IMR-90 (cell line): ENCODE measurements at regions not wholly inside any gene's neighbourhood (a gene's known extent, or its start where the extent isn't known, plus 50 kb on each side); places are given as distances from the start of the nearest gene placed in this dataset.

Experiments used
- ATAC-seq: fragments of 200-7000 bp; cut with Tn5 transposase; 2 replicates; pipeline ENCODE4 v1.9.1; 2020; ENCODE audit warnings: low read depth, mild to moderate bottlenecking, moderate library complexity
- BruUV-seq: library from RNA; stranded (reverse); fragments of 400-500 nt; replicated peaks from 2 replicates; lab custom pipeline; 2021; lab: Mats Ljungman, UMichigan
- CTCF ChIA-PET: fragments of 300-600 bp; formaldehyde crosslinking; extraction: SDS; loops from one replicate; lab custom pipeline; 2021; ENCODE audit warnings: antibody characterized with exemption; lab: Yijun Ruan, JAX
- POLR2A ChIA-PET: fragments of 300-600 bp; sonication (Branson Sonifier 250); formaldehyde crosslinking; loops from one replicate; lab custom pipeline; 2022; ENCODE audit warnings: antibody characterized with exemption; ENCODE audit not compliant: unreplicated experiment; lab: Charles Lee
- DNase-seq: peaks from one replicate; pipeline ENCODE4 v3.0.0; 2013
- H2AFZ ChIP-seq: replicated peaks from 2 replicates; pipeline ENCODE3; 2013; ENCODE audit warnings: low read length, mild to moderate bottlenecking; ENCODE audit not compliant: poor library complexity
- H2AK5ac ChIP-seq: 2 replicates; pipeline ENCODE4 v1.6.1; 2013; ENCODE audit warnings: low read depth, low read length, inconsistent platforms
- H2AK9ac ChIP-seq: replicated peaks from 2 replicates; pipeline ENCODE3; 2013; ENCODE audit warnings: mild to moderate bottlenecking, low read depth, low read length, moderate library complexity; ENCODE audit not compliant: poor library complexity
- H2BK120ac ChIP-seq: 2 replicates; pipeline ENCODE4 v1.6.1; 2013; ENCODE audit warnings: low read depth, low read length, inconsistent platforms
- H2BK15ac ChIP-seq: 3 replicates; pipeline ENCODE4 v1.6.1; 2013; ENCODE audit warnings: low read depth, low read length, inconsistent platforms
- H2BK20ac ChIP-seq: 2 replicates; pipeline ENCODE4 v1.6.1; 2013; ENCODE audit warnings: low read depth, mild to moderate bottlenecking, inconsistent platforms, low read length, moderate library complexity
- H2BK5ac ChIP-seq: 2 replicates; pipeline ENCODE4 v1.6.1; 2013; ENCODE audit warnings: mild to moderate bottlenecking, low read depth, low read length, inconsistent platforms; ENCODE audit not compliant: poor library complexity, severe bottlenecking
- H3K14ac ChIP-seq: replicated peaks from 2 replicates; pipeline ENCODE4 v1.6.1; 2013; ENCODE audit warnings: low read depth, low read length, inconsistent platforms
- H3K18ac ChIP-seq: 2 replicates; pipeline ENCODE4 v1.6.1; 2013; ENCODE audit warnings: low read depth, low read length, control low read depth
- H3K23ac ChIP-seq: 2 replicates; pipeline ENCODE4 v1.6.1; 2013; ENCODE audit warnings: low read depth, low read length, inconsistent platforms
- H3K27ac ChIP-seq: 2 replicates; pipeline ENCODE4 v1.5.1; 2013; ENCODE audit warnings: mild to moderate bottlenecking, control low read depth, low read length; ENCODE audit not compliant: insufficient read depth
- H3K27me3 ChIP-seq: 2 replicates; pipeline ENCODE4 v1.6.1; 2013; ENCODE audit warnings: low read length; ENCODE audit not compliant: control insufficient read depth, insufficient read depth
- H3K36me3 ChIP-seq: 2 replicates; pipeline ENCODE4 v1.6.1; 2013; ENCODE audit warnings: low read length, mixed read lengths; ENCODE audit not compliant: control insufficient read depth, insufficient read depth
- H3K4ac ChIP-seq: 2 replicates; pipeline ENCODE4 v1.6.1; 2013; ENCODE audit warnings: low read depth, low read length, inconsistent platforms
- H3K4me1 ChIP-seq: 2 replicates; pipeline ENCODE4 v1.6.1; 2013; ENCODE audit warnings: low read length, mixed read lengths; ENCODE audit not compliant: control insufficient read depth, insufficient read depth
- H3K4me2 ChIP-seq: 2 replicates; pipeline ENCODE4 v1.6.1; 2013; ENCODE audit warnings: low read depth, mild to moderate bottlenecking, control low read depth, low read length, moderate library complexity
- H3K4me3 ChIP-seq: 2 replicates; pipeline ENCODE4 v1.5.1; 2013; ENCODE audit warnings: low read depth, mild to moderate bottlenecking, control low read depth, low read length, moderate library complexity; ENCODE audit not compliant: insufficient read depth
- H3K56ac ChIP-seq: 2 replicates; pipeline ENCODE4 v1.6.1; 2013; ENCODE audit warnings: low read length, inconsistent platforms; ENCODE audit not compliant: insufficient read depth; ENCODE audit errors: extremely low read depth
- H3K79me1 ChIP-seq, 2 experiments: 2 replicates each; pipeline ENCODE4 v1.6.1; 2013; ENCODE audit warnings: low read length in 2 of 2, inconsistent platforms in 1 of 2, low read depth in 1 of 2
- H3K9ac ChIP-seq: 2 replicates; pipeline ENCODE4 v1.6.1; 2013; ENCODE audit warnings: low read depth, low read length, control low read depth
- H3K9me1 ChIP-seq: 2 replicates; pipeline ENCODE4 v1.6.1; 2013; ENCODE audit warnings: low read length, inconsistent platforms; ENCODE audit not compliant: insufficient read depth
- H3K9me3 ChIP-seq: 2 replicates; pipeline ENCODE4 v1.6.1; 2013; ENCODE audit warnings: low read length; ENCODE audit not compliant: control insufficient read depth, insufficient read depth
- H4K20me1 ChIP-seq: 2 replicates; pipeline ENCODE4 v1.6.1; 2013; ENCODE audit warnings: low read length, inconsistent platforms; ENCODE audit not compliant: insufficient read depth
- H4K5ac ChIP-seq: 2 replicates; pipeline ENCODE4 v1.6.1; 2013; ENCODE audit warnings: mild to moderate bottlenecking, low read depth, low read length, control low read depth
- H4K8ac ChIP-seq, 2 experiments: 2 replicates each; pipeline ENCODE4 v1.6.1; 2013; ENCODE audit warnings: low read depth in 2 of 2, low read length in 2 of 2, control low read depth in 1 of 2, inconsistent platforms in 1 of 2
- H4K91ac ChIP-seq: 2 replicates; pipeline ENCODE4 v1.6.1; 2013; ENCODE audit warnings: low read depth, low read length, inconsistent platforms; ENCODE audit not compliant: insufficient read depth
- BHLHE40 ChIP-seq: fragments of 150-350 bp; IDR thresholded peaks from 2 replicates; pipeline ENCODE4 v1.6.1; 2016; ENCODE audit warnings: mild to moderate bottlenecking, low read depth, low read length
- CHD1 ChIP-seq: IDR thresholded peaks from 2 replicates; pipeline ENCODE4 v1.6.1; 2012; ENCODE audit warnings: low read depth, low read length, improper control_type of control experiment
- ELK1 ChIP-seq: fragments of 150-350 bp; IDR thresholded peaks from 2 replicates; pipeline ENCODE4 v1.6.1; 2016; ENCODE audit warnings: low read depth, mild to moderate bottlenecking, low read length, moderate library complexity, borderline replicate concordance
- FOS ChIP-seq: fragments of 150-350 bp; IDR thresholded peaks from 2 replicates; pipeline ENCODE4 v1.6.1; 2016; ENCODE audit warnings: low read depth, low read length
- MAFK ChIP-seq: IDR thresholded peaks from 2 replicates; pipeline ENCODE4 v1.6.1; 2012; ENCODE audit warnings: low read depth, low read length, improper control_type of control experiment
- MXI1 ChIP-seq: IDR thresholded peaks from 2 replicates; pipeline ENCODE4 v1.6.1; 2012; ENCODE audit warnings: low read depth, mild to moderate bottlenecking, low read length, moderate library complexity, borderline replicate concordance
- POLR2A ChIP-seq: IDR thresholded peaks from 2 replicates; pipeline ENCODE4 v1.6.1; 2012; ENCODE audit warnings: mild to moderate bottlenecking, low read depth, low read length
- RCOR1 ChIP-seq: IDR thresholded peaks from 2 replicates; pipeline ENCODE4 v1.6.1; 2012; ENCODE audit warnings: mild to moderate bottlenecking, low read length, improper control_type of control experiment; ENCODE audit not compliant: insufficient replicate concordance
- WGBS, 2 experiments: methylation state at CpG; one replicate each; pipeline versions ENCODE4 v1.1.5 to v1.1.7; 2013; ENCODE audit warnings: missing lambda C conversion rate in 2 of 2; ENCODE audit not compliant: insufficient read length in 1 of 2; ENCODE audit errors: extremely low coverage in 2 of 2; 5-methylcytosine and 5-hydroxymethylcytosine counted together
- dilution Hi-C: fragments of 300-500 bp; cut with HindIII; formaldehyde crosslinking; loops from one replicate; pipeline ENCODE4 v1.14.3; 2018; ENCODE audit warnings: low sequenced_read_pairs; ENCODE audit not compliant: unreplicated experiment
- in situ Hi-C: fragments of 300-500 bp; cut with MboI; formaldehyde crosslinking; loops from 3 replicates; pipeline ENCODE4 v1.14.3; 2019; ENCODE audit warnings: low sequenced_read_pairs, inconsistent platforms, mixed read lengths
- intact Hi-C: fragments of 100-400 bp; cut with micrococcal nuclease; formaldehyde crosslinking; loops from 2 replicates; pipeline ENCODE4 v1.10.0; 2022

- H3K56ac ChIP-seq: no peak overlapping the region
- no peak overlapping the region for H2BK120ac ChIP-seq
- BruUV-seq: no TSS peak
- no peaks in the 10 kb centered on the region for H4K20me1 ChIP-seq
- no peak overlapping the region for H3K23ac ChIP-seq
- H3K18ac ChIP-seq: no peak overlapping the region
- no peak overlapping the region for H3K27ac ChIP-seq
- H3K9me3 ChIP-seq: no peaks in the 10 kb centered on the region
- no peaks in the 10 kb centered on the region for H3K9me1 ChIP-seq
- no peak for TF ChIP-seq FOS
- TF ChIP-seq CHD1: no peak
- no peak for TF ChIP-seq ELK1
- no peak for TF ChIP-seq MAFK
- TF ChIP-seq BHLHE40: no peak
- TF ChIP-seq MXI1: no peak
- TF ChIP-seq POLR2A: no peak
- TF ChIP-seq RCOR1: no peak
- no peak overlapping the region for H3K4me3 ChIP-seq
- no peak for ATAC-seq
- H2BK20ac ChIP-seq: no peak overlapping the region
- no peak overlapping the region for H4K91ac ChIP-seq
- H2BK5ac ChIP-seq: no peak overlapping the region
- H4K8ac ChIP-seq: no peak overlapping the region
- H2AK9ac ChIP-seq: no peak overlapping the region
- H3K4me2 ChIP-seq: no peak overlapping the region
- no peak overlapping the region for H4K5ac ChIP-seq
- ChIA-PET CTCF (interaction anchor here (0.6 kb wide), 1 partner anchor 1045 kb away, joined by 7 read pairs; no protein-coding TSS in a partner anchor), POLR2A (interaction anchor here (0.7 kb wide), 1 partner anchor 480 kb away, joined by 3 read pairs; no protein-coding TSS in a partner anchor)
- in situ Hi-C loops (no loop called here), dilution Hi-C loops (no loop called here), intact Hi-C loops (no loop called here)
- H3K36me3 ChIP-seq: no peaks in the 10 kb centered on the region
- no peak overlapping the region for H3K4ac ChIP-seq
- H3K27me3 ChIP-seq: no peaks in the 10 kb centered on the region
- no peak for DNase-seq
- H2AFZ ChIP-seq: no peak overlapping the region
- no peak overlapping the region for H2AK5ac ChIP-seq
- no peak overlapping the region for H3K14ac ChIP-seq
- no peak overlapping the region for H3K9ac ChIP-seq
- WGBS, 2 experiments: no CpG with 5 or more reads among the region's 2 CpGs
- no peak overlapping the region for H2BK15ac ChIP-seq
- no peaks in the 10 kb centered on the region for H3K79me1 ChIP-seq
- no peaks in the 10 kb centered on the region for H3K4me1 ChIP-seq
Measured at GRCh38 chr11:105393326-105393725, 216.5 kb upstream of the GRIA4 start.
